ENCODE measurements at regions not wholly inside any gene's neighbourhood (a gene's known extent, or its start where the extent isn't known, plus 50 kb on each side); places are given as distances from the start of the nearest gene placed in this dataset.

DNA sequence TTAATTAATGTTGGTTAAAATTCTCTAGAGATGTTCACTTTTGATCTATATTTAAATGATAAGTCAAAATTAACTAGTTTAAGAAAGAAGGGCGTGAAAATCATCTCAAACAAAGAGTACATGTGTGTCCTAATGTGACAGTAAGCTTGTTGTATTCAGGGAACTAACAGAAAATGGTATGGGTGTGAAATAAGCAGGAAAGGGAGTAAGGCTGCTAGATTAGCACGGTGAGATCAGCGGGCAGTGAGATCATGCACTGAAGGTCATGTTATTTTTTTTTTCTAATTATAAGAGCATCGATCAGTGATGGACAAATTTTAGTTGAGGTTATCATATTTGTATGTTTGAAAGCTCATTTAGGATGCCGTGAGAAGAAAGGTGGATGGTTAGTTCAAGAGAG lies 430.8 kb downstream of the DIPK2A start:
- TF ChIP-seq POLR2AphosphoS5 (IDR thresholded peaks at IDR 0.05) (no peak), EP300 (conservative IDR thresholded peaks at IDR 0.05; ENCODE audit: poor library complexity, severe bottlenecking) (no peak), SMC3 (conservative IDR thresholded peaks at IDR 0.05; ENCODE audit: poor library complexity) (no peak), RAD21 (conservative IDR thresholded peaks at IDR 0.05) (no peak), EZH2 (IDR thresholded peaks at IDR 0.05; ENCODE audit: borderline replicate concordance, insufficient read depth, low read length, poor library complexity, severe bottlenecking) (no peak)
- TF ChIP-seq, protein P1, sequence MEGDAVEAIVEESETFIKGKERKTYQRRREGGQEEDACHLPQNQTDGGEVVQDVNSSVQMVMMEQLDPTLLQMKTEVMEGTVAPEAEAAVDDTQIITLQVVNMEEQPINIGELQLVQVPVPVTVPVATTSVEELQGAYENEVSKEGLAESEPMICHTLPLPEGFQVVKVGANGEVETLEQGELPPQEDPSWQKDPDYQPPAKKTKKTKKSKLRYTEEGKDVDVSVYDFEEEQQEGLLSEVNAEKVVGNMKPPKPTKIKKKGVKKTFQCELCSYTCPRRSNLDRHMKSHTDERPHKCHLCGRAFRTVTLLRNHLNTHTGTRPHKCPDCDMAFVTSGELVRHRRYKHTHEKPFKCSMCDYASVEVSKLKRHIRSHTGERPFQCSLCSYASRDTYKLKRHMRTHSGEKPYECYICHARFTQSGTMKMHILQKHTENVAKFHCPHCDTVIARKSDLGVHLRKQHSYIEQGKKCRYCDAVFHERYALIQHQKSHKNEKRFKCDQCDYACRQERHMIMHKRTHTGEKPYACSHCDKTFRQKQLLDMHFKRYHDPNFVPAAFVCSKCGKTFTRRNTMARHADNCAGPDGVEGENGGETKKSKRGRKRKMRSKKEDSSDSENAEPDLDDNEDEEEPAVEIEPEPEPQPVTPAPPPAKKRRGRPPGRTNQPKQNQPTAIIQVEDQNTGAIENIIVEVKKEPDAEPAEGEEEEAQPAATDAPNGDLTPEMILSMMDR (IDR thresholded peaks at IDR 0.05; ENCODE audit: poor library complexity, severe bottlenecking), result no peak
